ENCODE measurements at regions not wholly inside any gene's neighbourhood (a gene's known extent, or its start where the extent isn't known, plus 50 kb on each side); places are given as distances from the start of the nearest gene placed in this dataset.
"Not testable (repeated sequence)": the region's sequence is repeated elsewhere in the genome, so short reads cannot be mapped to it uniquely, and the experiment has no call there.

DNA sequence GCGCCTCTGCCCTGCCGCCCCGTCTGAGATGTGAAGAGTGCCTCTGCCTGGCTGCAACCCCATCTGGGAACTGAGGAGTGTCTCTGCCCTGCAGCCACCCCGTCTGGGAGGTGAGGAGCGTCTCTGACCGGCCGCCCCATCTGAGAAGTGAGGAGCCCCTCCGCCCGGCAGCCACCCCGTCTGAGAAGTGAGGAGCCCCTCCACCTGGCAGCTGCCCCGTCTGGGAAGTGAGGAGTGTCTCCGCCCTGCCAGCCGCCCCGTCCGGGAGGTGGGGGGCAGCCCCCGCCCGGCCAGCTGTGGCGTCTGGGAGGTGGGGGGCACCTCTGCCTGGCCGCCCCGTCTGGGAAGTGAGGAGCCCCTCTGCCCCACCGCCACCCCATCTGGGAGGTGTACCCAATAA, 110.4 kb downstream of the PRKAB2 start:
- DNase-seq, result not testable (repeated sequence)

GRCh38 chr1:147053269-147053668, 115.1 kb downstream of the NBPF12 start:
- DNase-seq, result no peak

- no peak for DNase-seq
These were observed 114.6 kb downstream of the NBPF12 start for GRCh38 chr1:147052677-147053076.

DNA sequence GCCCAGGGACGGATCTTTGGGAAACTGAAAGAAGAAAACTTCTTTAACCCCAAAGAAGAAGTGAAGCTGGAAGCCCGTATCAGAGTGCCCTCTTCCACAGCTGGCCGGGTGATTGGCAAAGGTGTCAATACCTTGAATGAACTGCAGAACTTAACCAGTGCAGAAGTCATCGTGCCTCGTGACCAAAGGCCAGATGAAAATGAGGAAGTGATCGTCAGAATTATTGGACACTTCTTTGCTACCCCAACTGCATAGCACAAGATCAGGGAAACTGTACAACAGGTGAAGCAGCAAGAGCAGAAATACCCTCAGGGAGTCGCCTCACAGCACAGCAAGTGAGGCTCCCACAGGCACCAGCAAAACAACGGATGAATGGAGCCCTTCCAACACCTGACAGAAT, 114.0 kb downstream of the NBPF12 start:
- no peak for DNase-seq

GRCh38 chr1:147051136-147051535, 113.0 kb downstream of the NBPF12 start:
- no peak for DNase-seq

- no peak for DNase-seq
These were observed 112.5 kb downstream of the NBPF12 start for GRCh38 chr1:147050654-147051053.

DNA sequence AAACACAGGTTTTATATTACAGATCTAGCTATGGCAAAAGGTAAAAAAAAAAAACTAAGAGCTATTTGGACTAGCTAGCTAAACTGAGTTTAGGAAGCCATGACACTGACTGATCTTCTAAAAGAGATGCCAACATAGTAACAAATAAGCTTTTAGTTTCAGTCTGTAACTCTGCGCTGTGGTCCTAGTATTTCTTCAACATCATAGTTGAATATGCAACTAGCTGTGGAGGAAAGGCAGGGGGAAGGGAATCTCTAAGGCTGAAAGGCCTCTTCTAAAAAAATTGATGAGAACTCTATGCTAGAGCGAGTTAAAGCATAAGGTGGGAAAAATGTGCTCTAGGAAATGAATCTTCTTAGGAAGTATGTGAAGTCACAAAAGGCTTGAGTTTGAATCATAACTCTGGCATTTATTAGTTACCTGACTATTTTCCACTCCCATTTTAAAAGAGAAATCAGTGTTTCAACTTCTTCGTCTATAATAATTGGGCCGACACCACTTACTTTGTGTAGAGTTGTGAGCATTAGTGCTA, 108.8 kb downstream of the NBPF12 start:
- DNase-seq, result not testable (repeated sequence)

- DNase-seq, result no peak
These were observed 108.2 kb downstream of the NBPF12 start for GRCh38 chr1:147046189-147046862.

Data from NCI-H82 (cell line).